Kasumi-1 (cell line): ENCODE measurements at regions not wholly inside any gene's neighbourhood (a gene's known extent, or its start where the extent isn't known, plus 50 kb on each side); places are given as distances from the start of the nearest gene placed in this dataset.
"Not testable (repeated sequence)": the region's sequence is repeated elsewhere in the genome, so short reads cannot be mapped to it uniquely, and the experiment has no call there.

Experiments used
- DNase-seq, 2 experiments: peaks; one replicate each; lab custom pipeline; 2025; lab: John Stamatoyannopoulos, UW

GRCh38 chrX:127782904-127783303 lies 269.3 kb downstream of the ACTRT1 start:
- no peak for DNase-seq

- DNase-seq: no peak
These were observed 287.5 kb downstream of the ACTRT1 start for GRCh38 chrX:127764674-127765073.

GRCh38 chrX:127762663-127763062 lies 289.5 kb downstream of the ACTRT1 start:
- DNase-seq: no peak

- no peak for DNase-seq
These were observed 319.5 kb downstream of the ACTRT1 start for GRCh38 chrX:127732709-127733108.

GRCh38 chrX:127726227-127726626 lies 326.0 kb downstream of the ACTRT1 start:
- peak in 1 of 2 experiments; percentile 1 for DNase-seq

GRCh38 chrX:127708155-127708554 lies 344.0 kb downstream of the ACTRT1 start:
- DNase-seq: no peak

GRCh38 chrX:127702527-127702926 lies 349.7 kb downstream of the ACTRT1 start:
- DNase-seq: no peak

- not testable (repeated sequence) for DNase-seq
These were observed 389.3 kb downstream of the ACTRT1 start for GRCh38 chrX:127662942-127663341.

GRCh38 chrX:127649011-127649410 lies 403.2 kb downstream of the ACTRT1 start:
- DNase-seq: no peak

- no peak for DNase-seq
These were observed 430.4 kb downstream of the ACTRT1 start for GRCh38 chrX:127621780-127622179.

GRCh38 chrX:127606590-127606989 lies 445.6 kb downstream of the ACTRT1 start:
- no peak for DNase-seq

- DNase-seq: no peak
These were observed 455.3 kb downstream of the ACTRT1 start for GRCh38 chrX:127596882-127597281.

- no peak for DNase-seq
These were observed 473.8 kb downstream of the ACTRT1 start for GRCh38 chrX:127578395-127578794.

- DNase-seq: no peak
These were observed 474.3 kb downstream of the ACTRT1 start for GRCh38 chrX:127577884-127578283.

GRCh38 chrX:127574829-127575228 lies 477.4 kb downstream of the ACTRT1 start:
- DNase-seq: no peak

- DNase-seq: no peak
These were observed 479.7 kb downstream of the ACTRT1 start for GRCh38 chrX:127572471-127572870.

GRCh38 chrX:127571834-127572233 lies 480.4 kb downstream of the ACTRT1 start:
- DNase-seq: peak; percentile 53 to 58

GRCh38 chrX:127570276-127570675 lies 481.9 kb downstream of the ACTRT1 start:
- no peak for DNase-seq

- DNase-seq: no peak
These were observed 483.5 kb downstream of the ACTRT1 start for GRCh38 chrX:127568691-127569090.

- no peak for DNase-seq
These were observed 493.4 kb downstream of the ACTRT1 start for GRCh38 chrX:127558811-127559210.

- DNase-seq: peak in 1 of 2 experiments; percentile 1
These were observed 499.6 kb downstream of the ACTRT1 start for GRCh38 chrX:127552571-127552970.

- no peak for DNase-seq
These were observed 532.9 kb downstream of the ACTRT1 start for GRCh38 chrX:127519323-127519722.

GRCh38 chrX:127490000-127490399 lies 562.2 kb downstream of the ACTRT1 start:
- DNase-seq: no peak

GRCh38 chrX:127466211-127466610 lies 586.0 kb downstream of the ACTRT1 start:
- no peak for DNase-seq

- DNase-seq: no peak
These were observed 592.4 kb downstream of the ACTRT1 start for GRCh38 chrX:127459790-127460189.
